ENCODE measurements at regions not wholly inside any gene's neighbourhood (a gene's known extent, or its start where the extent isn't known, plus 50 kb on each side); places are given as distances from the start of the nearest gene placed in this dataset.

DNA sequence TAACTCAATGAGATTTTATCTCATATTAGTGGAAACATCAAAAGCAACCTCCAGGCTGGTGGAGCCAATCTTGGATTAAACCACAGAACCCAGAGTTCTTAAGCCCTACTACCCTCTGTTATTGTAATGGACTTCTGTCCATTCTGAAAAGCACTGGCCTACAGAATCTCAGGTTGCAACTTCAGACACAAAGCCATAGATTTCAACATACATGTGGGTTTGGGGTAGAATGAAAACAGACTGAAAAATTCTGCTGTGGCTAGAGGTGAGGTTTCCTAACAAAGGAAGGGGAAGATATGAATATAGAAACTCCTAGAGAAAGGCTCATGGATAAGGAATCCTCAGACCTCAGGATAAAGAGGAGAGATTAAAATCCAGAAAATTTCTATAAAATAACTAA is 569.8 kb upstream of the RIOK2 start:
- Histone ChIP-seq H3K9me3 (ENCODE audit: control insufficient read depth, insufficient read depth, low read depth, low read length) (no peaks in the 10 kb centered on the region), H3K27me3 (ENCODE audit: control insufficient read depth, insufficient read depth, low read length) (no peaks in the 10 kb centered on the region), H3K4me1 (ENCODE audit: control insufficient read depth, insufficient read depth, low read length) (no peaks in the 10 kb centered on the region), H3K27ac (ENCODE audit: low read length) (no peak overlapping the region), H3K4me3 (ENCODE audit: low read depth in 2 of 2, low read length in 2 of 2) (no peak overlapping the region), H3K36me3 (ENCODE audit: control insufficient read depth, insufficient read depth, low read length) (no peaks in the 10 kb centered on the region)
- BruUV-seq (replicated peaks): no TSS peak
- ATAC-seq: no peak
- ChIA-PET CTCF (no interaction called here), POLR2A (no interaction called here)
- intact Hi-C loops (cut with micrococcal nuclease; ENCODE audit: unreplicated experiment): no loop called here
- no peak for DNase-seq (ENCODE audit: low read depth, low spot score)
- in situ Hi-C loops (cut with HindIII; ENCODE audit: low pct_unique_long_range_greater_than_20kb, low sequenced_read_pairs): no loop called here
- TF ChIP-seq SIN3A (IDR thresholded peaks at IDR 0.05; ENCODE audit: borderline replicate concordance, insufficient read depth, low read depth, low read length) (no peak), TCF7L2 (IDR thresholded peaks at IDR 0.05; ENCODE audit: low read depth, low read length) (no peak), CTCF (IDR thresholded peaks at IDR 0.05) (no peak), POLR2AphosphoS5 (IDR thresholded peaks at IDR 0.05; ENCODE audit: low read depth, low read length) (no peak)
- TF ChIP-seq, protein P1, sequence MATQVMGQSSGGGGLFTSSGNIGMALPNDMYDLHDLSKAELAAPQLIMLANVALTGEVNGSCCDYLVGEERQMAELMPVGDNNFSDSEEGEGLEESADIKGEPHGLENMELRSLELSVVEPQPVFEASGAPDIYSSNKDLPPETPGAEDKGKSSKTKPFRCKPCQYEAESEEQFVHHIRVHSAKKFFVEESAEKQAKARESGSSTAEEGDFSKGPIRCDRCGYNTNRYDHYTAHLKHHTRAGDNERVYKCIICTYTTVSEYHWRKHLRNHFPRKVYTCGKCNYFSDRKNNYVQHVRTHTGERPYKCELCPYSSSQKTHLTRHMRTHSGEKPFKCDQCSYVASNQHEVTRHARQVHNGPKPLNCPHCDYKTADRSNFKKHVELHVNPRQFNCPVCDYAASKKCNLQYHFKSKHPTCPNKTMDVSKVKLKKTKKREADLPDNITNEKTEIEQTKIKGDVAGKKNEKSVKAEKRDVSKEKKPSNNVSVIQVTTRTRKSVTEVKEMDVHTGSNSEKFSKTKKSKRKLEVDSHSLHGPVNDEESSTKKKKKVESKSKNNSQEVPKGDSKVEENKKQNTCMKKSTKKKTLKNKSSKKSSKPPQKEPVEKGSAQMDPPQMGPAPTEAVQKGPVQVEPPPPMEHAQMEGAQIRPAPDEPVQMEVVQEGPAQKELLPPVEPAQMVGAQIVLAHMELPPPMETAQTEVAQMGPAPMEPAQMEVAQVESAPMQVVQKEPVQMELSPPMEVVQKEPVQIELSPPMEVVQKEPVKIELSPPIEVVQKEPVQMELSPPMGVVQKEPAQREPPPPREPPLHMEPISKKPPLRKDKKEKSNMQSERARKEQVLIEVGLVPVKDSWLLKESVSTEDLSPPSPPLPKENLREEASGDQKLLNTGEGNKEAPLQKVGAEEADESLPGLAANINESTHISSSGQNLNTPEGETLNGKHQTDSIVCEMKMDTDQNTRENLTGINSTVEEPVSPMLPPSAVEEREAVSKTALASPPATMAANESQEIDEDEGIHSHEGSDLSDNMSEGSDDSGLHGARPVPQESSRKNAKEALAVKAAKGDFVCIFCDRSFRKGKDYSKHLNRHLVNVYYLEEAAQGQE (IDR thresholded peaks at IDR 0.05; ENCODE audit: insufficient read depth in 1 of 2, low read depth in 2 of 2, low read length in 1 of 2): no peak

DNA sequence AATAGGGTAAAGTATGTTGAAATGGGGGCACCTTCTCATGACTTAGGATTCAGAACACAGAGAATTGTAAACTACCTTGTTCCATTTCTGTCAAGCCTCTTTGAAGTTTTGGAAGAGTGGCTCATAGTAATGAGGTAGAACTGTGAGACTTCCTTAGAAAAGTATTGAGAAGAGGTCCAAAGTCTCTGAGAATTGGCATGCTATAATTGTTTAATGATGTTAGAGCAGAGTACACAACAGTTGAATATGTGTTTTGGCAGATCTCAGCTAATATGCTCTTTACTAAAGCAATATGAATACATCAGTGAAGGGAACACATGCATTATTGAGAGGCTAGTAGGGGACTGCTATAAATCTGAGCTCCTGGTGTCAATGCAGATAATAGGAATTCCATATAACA is 579.4 kb upstream of the RIOK2 start:
- Histone ChIP-seq H3K9me3 (ENCODE audit: control insufficient read depth, insufficient read depth, low read depth, low read length) (no peaks in the 10 kb centered on the region), H3K4me1 (ENCODE audit: control insufficient read depth, insufficient read depth, low read length) (no peaks in the 10 kb centered on the region), H3K4me3 (ENCODE audit: low read depth in 2 of 2, low read length in 2 of 2) (no peak overlapping the region), H3K27me3 (ENCODE audit: control insufficient read depth, insufficient read depth, low read length) (no peaks in the 10 kb centered on the region), H3K27ac (ENCODE audit: low read length) (no peak overlapping the region), H3K36me3 (ENCODE audit: control insufficient read depth, insufficient read depth, low read length) (no peaks in the 10 kb centered on the region)
- no TSS peak for BruUV-seq (replicated peaks)
- no peak for DNase-seq (ENCODE audit: low read depth, low spot score)
- intact Hi-C loops (cut with micrococcal nuclease; ENCODE audit: unreplicated experiment) (no loop called here), in situ Hi-C loops (cut with HindIII; ENCODE audit: low pct_unique_long_range_greater_than_20kb, low sequenced_read_pairs) (no loop called here)
- ATAC-seq: no peak
- ChIA-PET POLR2A (no interaction called here), CTCF (no interaction called here)
- TF ChIP-seq TCF7L2 (IDR thresholded peaks at IDR 0.05; ENCODE audit: low read depth, low read length): no peak
- TF ChIP-seq, protein P1 (IDR thresholded peaks at IDR 0.05; ENCODE audit: insufficient read depth in 1 of 2, low read depth in 2 of 2, low read length in 1 of 2): no peak
- no peak for TF ChIP-seq POLR2AphosphoS5 (IDR thresholded peaks at IDR 0.05; ENCODE audit: low read depth, low read length)
- TF ChIP-seq CTCF (IDR thresholded peaks at IDR 0.05): no peak
- TF ChIP-seq SIN3A (IDR thresholded peaks at IDR 0.05; ENCODE audit: borderline replicate concordance, insufficient read depth, low read depth, low read length): no peak
